ENCODE measurements at regions not wholly inside any gene's neighbourhood (a gene's known extent, or its start where the extent isn't known, plus 50 kb on each side); places are given as distances from the start of the nearest gene placed in this dataset.

DNA sequence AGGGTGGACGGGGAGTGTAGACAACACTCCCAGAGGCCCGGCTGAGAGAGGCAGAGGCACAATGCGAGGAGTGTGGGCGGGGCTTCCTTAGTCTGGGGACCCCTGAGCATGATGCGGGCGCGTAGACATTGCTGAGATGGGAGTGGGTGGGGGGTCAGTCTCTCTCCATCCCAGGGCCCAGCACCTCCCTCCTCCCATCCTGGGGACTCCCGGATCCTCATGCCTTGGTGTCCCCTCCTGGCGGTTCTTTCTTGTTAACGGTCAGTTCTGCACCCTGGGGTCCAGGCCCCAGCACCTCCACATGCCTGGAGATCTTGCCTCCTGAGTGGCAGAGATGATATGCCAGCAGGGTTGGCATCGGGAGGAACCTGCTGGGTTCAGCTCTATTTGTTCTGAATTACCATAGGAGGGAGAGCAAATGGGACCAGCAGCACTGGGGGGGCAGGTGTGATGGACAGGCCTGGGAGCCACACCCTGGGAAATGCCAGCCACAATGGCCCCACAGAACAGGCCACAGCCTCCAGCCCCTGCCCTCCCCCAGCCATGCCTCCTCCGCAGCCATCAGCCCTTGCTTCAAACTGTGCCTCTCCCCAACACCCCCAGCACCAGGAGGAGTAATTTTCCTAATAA is 55.7 kb downstream of the RTL6 start:
- ChIA-PET CTCF (no interaction called here), POLR2A (no interaction called here)
- Mint-ChIP-seq H3K27me3 (ENCODE audit: low read depth) (peaks cover 2% of the 10 kb centered on the region), H3K4me3 (no peak overlapping the region), H3K27ac (no peak overlapping the region), H3K36me3 (ENCODE audit: low read depth) (peaks cover 3% of the 10 kb centered on the region), H3K9me3 (ENCODE audit: insufficient read depth) (peaks cover 6% of the 10 kb centered on the region), H3K4me1 (ENCODE audit: low read depth) (no peaks in the 10 kb centered on the region)
- ATAC-seq (no peak), DNase-seq (no peak)

- H3K27me3 Mint-ChIP-seq (ENCODE audit: low read depth): peaks cover 2% of the 10 kb centered on the region
- H3K9me3 Mint-ChIP-seq (ENCODE audit: insufficient read depth): peaks cover 3% of the 10 kb centered on the region
- H3K4me3 Mint-ChIP-seq: no peak overlapping the region
- DNase-seq: no peak
- H3K4me1 Mint-ChIP-seq (ENCODE audit: low read depth): no peaks in the 10 kb centered on the region
- peaks cover 2% of the 10 kb centered on the region for H3K36me3 Mint-ChIP-seq (ENCODE audit: low read depth)
- no peak for ATAC-seq
- ChIA-PET CTCF (no interaction called here), POLR2A (no interaction called here)
- H3K27ac Mint-ChIP-seq: no peak overlapping the region
Measured at GRCh38 chr22:44441401-44442185, 56.4 kb downstream of the RTL6 start.

GRCh38 chr22:44440224-44441160 is 57.5 kb downstream of the RTL6 start:
- H3K9me3 Mint-ChIP-seq (ENCODE audit: insufficient read depth): no peaks in the 10 kb centered on the region
- H3K36me3 Mint-ChIP-seq (ENCODE audit: low read depth): no peaks in the 10 kb centered on the region
- no peak overlapping the region for H3K4me3 Mint-ChIP-seq
- ATAC-seq (no peak), DNase-seq (no peak)
- POLR2A ChIA-PET: no interaction called here
- no peaks in the 10 kb centered on the region for H3K4me1 Mint-ChIP-seq (ENCODE audit: low read depth)
- H3K27ac Mint-ChIP-seq: no peak overlapping the region
- CTCF ChIA-PET: no interaction called here
- H3K27me3 Mint-ChIP-seq (ENCODE audit: low read depth): no peaks in the 10 kb centered on the region

DNA sequence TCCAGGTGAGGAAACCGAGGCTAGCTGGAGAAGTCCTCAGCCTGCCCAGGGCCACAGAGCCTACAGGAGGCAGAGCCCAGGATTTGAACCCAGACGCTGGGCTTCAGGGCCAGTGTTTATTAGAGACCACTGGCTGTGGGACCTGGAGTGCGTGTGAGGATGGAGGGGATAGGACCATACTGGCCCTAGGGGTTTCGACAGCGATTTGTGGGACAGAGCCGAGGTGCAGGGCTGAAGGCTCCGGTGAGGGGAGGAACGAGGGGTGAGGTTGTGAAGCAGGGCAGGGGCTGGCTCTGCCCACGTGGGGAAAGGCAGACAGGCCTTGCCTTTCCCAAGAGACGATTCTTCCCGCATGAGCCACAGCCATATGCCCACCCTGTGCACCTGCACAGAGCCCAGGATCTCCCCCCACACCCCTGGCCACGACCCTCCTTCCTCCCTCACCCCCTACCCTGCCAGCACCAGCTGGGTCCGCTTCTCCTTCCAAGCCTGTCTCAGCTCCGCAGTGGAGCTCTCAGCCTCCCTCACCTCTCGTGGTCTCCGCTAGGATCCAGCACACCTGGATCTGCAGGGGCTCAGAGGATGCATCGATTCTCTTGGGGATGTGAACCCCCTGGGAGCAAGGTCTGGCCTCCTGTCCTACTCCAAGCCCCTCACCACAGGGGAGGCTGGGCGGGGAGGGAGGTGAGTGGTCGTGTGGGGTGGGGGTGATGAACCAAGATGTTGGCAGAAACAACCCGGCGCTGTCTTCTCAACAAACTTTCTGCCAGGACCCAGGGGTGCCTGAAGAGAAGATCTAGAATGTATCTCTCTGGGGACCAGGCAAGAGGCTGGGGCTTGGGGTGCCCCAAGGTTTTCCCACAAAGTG is 58.4 kb downstream of the RTL6 start:
- H3K4me1 Mint-ChIP-seq (ENCODE audit: low read depth): no peaks in the 10 kb centered on the region
- H3K27me3 Mint-ChIP-seq (ENCODE audit: low read depth): peaks cover 4% of the 10 kb centered on the region
- no peak for ATAC-seq
- no peaks in the 10 kb centered on the region for H3K36me3 Mint-ChIP-seq (ENCODE audit: low read depth)
- H3K27ac Mint-ChIP-seq: no peak overlapping the region
- H3K9me3 Mint-ChIP-seq (ENCODE audit: insufficient read depth): no peaks in the 10 kb centered on the region
- POLR2A ChIA-PET: no interaction called here
- H3K4me3 Mint-ChIP-seq: no peak overlapping the region
- no peak for DNase-seq
- CTCF ChIA-PET: no interaction called here

GRCh38 chr22:44438481-44439131 is 59.4 kb downstream of the RTL6 start:
- Mint-ChIP-seq H3K4me1 (ENCODE audit: low read depth) (no peaks in the 10 kb centered on the region), H3K4me3 (no peak overlapping the region), H3K27ac (no peak overlapping the region), H3K9me3 (ENCODE audit: insufficient read depth) (no peaks in the 10 kb centered on the region), H3K36me3 (ENCODE audit: low read depth) (no peaks in the 10 kb centered on the region), H3K27me3 (ENCODE audit: low read depth) (peaks cover 9% of the 10 kb centered on the region)
- ATAC-seq (no peak), DNase-seq (no peak)
- ChIA-PET CTCF (no interaction called here), POLR2A (no interaction called here)

DNA sequence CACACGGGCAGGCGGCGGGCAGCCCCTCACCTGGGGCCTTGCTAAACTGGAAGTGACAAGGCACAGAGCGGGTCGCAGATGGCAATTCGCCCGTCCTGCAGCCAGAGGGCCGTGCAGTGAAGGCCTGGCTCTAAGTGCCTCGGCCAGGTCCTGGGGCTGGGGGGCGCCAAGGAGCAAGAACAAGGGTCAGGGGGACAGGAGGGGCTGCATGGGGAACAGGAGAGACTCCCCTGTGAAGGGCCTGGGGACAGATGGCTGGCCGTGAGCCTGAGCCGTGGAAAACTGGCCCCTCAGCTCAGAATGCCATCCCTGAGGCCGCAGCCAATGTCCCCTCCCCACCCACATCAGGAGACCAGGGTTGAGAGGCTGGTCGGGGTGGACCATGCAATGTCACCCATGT is 60.0 kb downstream of the RTL6 start:
- no peak for DNase-seq
- Mint-ChIP-seq H3K4me3 (no peak overlapping the region), H3K4me1 (ENCODE audit: low read depth) (no peaks in the 10 kb centered on the region), H3K27me3 (ENCODE audit: low read depth) (peaks cover 11% of the 10 kb centered on the region), H3K36me3 (ENCODE audit: low read depth) (no peaks in the 10 kb centered on the region), H3K27ac (no peak overlapping the region), H3K9me3 (ENCODE audit: insufficient read depth) (no peaks in the 10 kb centered on the region)
- CTCF ChIA-PET: no interaction called here
- POLR2A ChIA-PET: no interaction called here
- ATAC-seq: no peak

GRCh38 chr22:44437216-44438055 is 60.6 kb downstream of the RTL6 start:
- DNase-seq: no peak
- no peak overlapping the region for H3K4me3 Mint-ChIP-seq
- POLR2A ChIA-PET: no interaction called here
- no peak for ATAC-seq
- H3K27ac Mint-ChIP-seq: no peak overlapping the region
- H3K9me3 Mint-ChIP-seq (ENCODE audit: insufficient read depth): no peaks in the 10 kb centered on the region
- peaks cover 11% of the 10 kb centered on the region for H3K27me3 Mint-ChIP-seq (ENCODE audit: low read depth)
- H3K36me3 Mint-ChIP-seq (ENCODE audit: low read depth): no peaks in the 10 kb centered on the region
- CTCF ChIA-PET: no interaction called here
- no peaks in the 10 kb centered on the region for H3K4me1 Mint-ChIP-seq (ENCODE audit: low read depth)

DNA sequence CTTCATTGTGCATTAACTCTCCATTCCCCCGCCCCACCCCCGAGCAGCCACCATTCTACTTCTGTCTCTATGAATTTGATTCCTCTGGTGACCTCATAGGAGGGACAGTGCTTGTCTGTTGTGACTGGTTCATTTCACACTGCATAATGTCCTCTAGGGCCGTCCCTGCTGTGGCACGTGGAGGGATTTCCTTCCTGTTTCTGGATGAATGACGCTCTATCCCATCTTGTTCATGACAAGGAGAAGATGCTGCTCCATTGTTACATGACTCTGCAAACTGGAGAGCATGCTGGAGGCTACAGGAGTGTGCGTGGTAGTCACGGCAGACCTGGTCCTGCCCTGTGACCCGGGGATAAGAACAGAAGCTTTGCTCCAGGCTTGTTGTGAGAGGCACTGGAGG is 61.3 kb downstream of the RTL6 start:
- POLR2A ChIA-PET: no interaction called here
- no peaks in the 10 kb centered on the region for H3K36me3 Mint-ChIP-seq (ENCODE audit: low read depth)
- no peak overlapping the region for H3K4me3 Mint-ChIP-seq
- peaks cover 11% of the 10 kb centered on the region for H3K27me3 Mint-ChIP-seq (ENCODE audit: low read depth)
- H3K4me1 Mint-ChIP-seq (ENCODE audit: low read depth): no peaks in the 10 kb centered on the region
- no peak overlapping the region for H3K27ac Mint-ChIP-seq
- no peak for DNase-seq
- CTCF ChIA-PET: no interaction called here
- no peak for ATAC-seq
- H3K9me3 Mint-ChIP-seq (ENCODE audit: insufficient read depth): no peaks in the 10 kb centered on the region

- Mint-ChIP-seq H3K27ac (no peak overlapping the region), H3K36me3 (ENCODE audit: low read depth) (no peaks in the 10 kb centered on the region), H3K9me3 (ENCODE audit: insufficient read depth) (no peaks in the 10 kb centered on the region), H3K4me3 (no peak overlapping the region), H3K27me3 (ENCODE audit: low read depth) (peaks cover 11% of the 10 kb centered on the region), H3K4me1 (ENCODE audit: low read depth) (no peaks in the 10 kb centered on the region)
- no peak for ATAC-seq
- ChIA-PET POLR2A (no interaction called here), CTCF (no interaction called here)
- no peak for DNase-seq
Measured at GRCh38 chr22:44431256-44431655, 66.8 kb downstream of the RTL6 start.

- H3K4me3 Mint-ChIP-seq: no peak overlapping the region
- H3K27ac Mint-ChIP-seq: no peak overlapping the region
- peaks cover 11% of the 10 kb centered on the region for H3K27me3 Mint-ChIP-seq (ENCODE audit: low read depth)
- POLR2A ChIA-PET: no interaction called here
- H3K4me1 Mint-ChIP-seq (ENCODE audit: low read depth): no peaks in the 10 kb centered on the region
- H3K36me3 Mint-ChIP-seq (ENCODE audit: low read depth): no peaks in the 10 kb centered on the region
- no peak for ATAC-seq
- H3K9me3 Mint-ChIP-seq (ENCODE audit: insufficient read depth): no peaks in the 10 kb centered on the region
- no peak for DNase-seq
- CTCF ChIA-PET: no interaction called here
Measured at GRCh38 chr22:44430716-44431115, 67.3 kb downstream of the RTL6 start.

All from activated CD8-positive, alpha-beta T cell treated with anti-CD3 and anti-CD28 coated beads, Interleukin-2, amount 10 ng/mL, durations not matched to agents 7 days and 5 days (primary cell).